GM18508 (cell line): ENCODE measurements at regions not wholly inside any gene's neighbourhood (a gene's known extent, or its start where the extent isn't known, plus 50 kb on each side); places are given as distances from the start of the nearest gene placed in this dataset.

ENCODE experiments used
- ATAC-seq: cut with Tn5 transposase; IDR thresholded peaks from one replicate; pipeline ENCODE4 v1.9.1; 2021; ENCODE audit warnings: moderate number of reproducible peaks; ENCODE audit not compliant: insufficient read depth, unreplicated experiment

DNA sequence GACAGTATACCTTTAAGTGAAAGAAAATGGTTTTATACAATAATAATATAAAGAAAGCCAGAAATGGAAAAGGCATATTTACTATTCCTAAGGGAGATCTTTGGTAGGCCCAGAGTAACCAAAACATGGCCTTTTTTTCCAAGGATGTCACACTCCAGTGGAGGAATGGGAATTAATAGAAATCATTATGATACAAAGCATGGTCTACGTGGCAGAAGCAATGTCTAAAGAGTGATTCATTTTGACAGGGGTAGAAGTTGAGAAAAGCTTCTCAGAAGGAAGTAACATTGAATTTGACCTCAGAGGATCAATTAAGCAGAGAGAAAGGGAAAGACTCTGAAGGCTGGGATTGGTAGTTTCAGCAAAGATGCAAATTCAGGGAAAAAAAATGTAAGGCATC lies 208.6 kb downstream of the BTG1 start:
- ATAC-seq, result no peak

GRCh38 chr12:91935296-91935695 lies 210.3 kb downstream of the BTG1 start:
- ATAC-seq, result no peak

- no peak for ATAC-seq
Observed at GRCh38 chr12:91931111-91931510, 214.5 kb downstream of the BTG1 start.

DNA sequence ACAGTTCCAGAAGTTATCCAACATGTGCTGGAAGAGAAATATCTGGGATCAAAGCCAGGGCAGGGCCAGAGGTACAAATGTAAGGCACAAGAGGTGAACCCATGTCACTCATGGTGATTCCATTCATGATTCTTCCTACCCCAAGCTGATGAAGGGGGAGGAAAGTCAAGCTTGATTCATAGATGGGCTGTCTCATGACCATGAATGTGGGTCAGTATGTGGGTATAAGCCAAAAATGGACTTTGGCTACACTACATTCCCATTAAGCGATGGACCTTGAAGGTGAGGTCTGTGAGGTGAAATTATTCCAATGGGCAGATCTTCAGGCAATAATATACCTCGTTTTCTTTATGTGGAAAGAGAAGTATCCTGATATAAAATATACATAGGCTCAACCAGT lies 217.1 kb downstream of the BTG1 start:
- ATAC-seq, result no peak

GRCh38 chr12:91926848-91927247 lies 218.8 kb downstream of the BTG1 start:
- ATAC-seq, result no peak

- ATAC-seq, result no peak
Observed at GRCh38 chr12:91924827-91925226, 220.8 kb downstream of the BTG1 start.

- ATAC-seq, result no peak
Observed at GRCh38 chr12:91923864-91924263, 221.8 kb downstream of the BTG1 start.

- no peak for ATAC-seq
Observed at GRCh38 chr12:91922674-91923073, 223.0 kb downstream of the BTG1 start.

GRCh38 chr12:91922139-91922538 lies 223.5 kb downstream of the BTG1 start:
- no peak for ATAC-seq

GRCh38 chr12:91921555-91921954 lies 224.1 kb downstream of the BTG1 start:
- no peak for ATAC-seq

DNA sequence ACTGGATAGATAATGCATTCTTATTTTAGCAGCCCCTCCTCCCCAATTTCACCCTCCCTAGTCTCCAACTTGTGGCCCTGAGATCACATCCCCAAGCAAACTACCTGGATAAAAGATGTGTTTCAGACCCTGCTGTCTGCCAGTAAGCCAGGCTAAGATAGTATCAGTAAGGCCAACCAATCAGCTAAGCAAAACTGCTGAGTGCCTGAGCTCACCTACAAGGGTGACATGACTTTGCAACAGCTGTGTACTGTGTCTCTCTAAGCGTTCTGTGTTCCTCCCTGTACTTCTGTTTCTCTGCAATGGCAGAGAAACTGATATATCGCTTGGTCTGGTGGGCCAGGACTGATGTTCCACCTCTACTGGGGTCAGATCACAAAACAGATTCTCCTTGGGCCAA lies 224.9 kb downstream of the BTG1 start:
- ATAC-seq, result no peak

DNA sequence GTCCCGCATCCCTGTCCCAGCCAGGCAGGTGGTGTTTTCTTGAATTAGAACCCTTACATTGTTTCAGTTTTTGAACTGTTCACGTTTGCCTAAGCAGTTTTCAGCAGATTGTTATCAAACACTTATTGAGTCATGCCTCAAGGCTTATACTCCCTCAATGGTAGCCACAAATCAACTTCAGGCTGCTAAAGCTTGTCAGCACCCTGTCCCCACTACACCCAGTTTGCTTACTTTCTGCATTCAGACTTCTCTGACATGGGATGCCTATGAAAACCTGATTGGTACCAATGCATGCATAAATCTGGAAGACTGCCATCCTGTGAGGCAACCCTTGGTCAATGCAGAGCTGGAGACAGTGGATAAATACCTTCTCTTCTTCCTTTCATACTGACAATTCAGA lies 225.4 kb downstream of the BTG1 start:
- ATAC-seq, result no peak

- no peak for ATAC-seq
Observed at GRCh38 chr12:91918431-91918830, 227.2 kb downstream of the BTG1 start.

- no peak for ATAC-seq
Observed at GRCh38 chr12:91914701-91915100, 230.9 kb downstream of the BTG1 start.

DNA sequence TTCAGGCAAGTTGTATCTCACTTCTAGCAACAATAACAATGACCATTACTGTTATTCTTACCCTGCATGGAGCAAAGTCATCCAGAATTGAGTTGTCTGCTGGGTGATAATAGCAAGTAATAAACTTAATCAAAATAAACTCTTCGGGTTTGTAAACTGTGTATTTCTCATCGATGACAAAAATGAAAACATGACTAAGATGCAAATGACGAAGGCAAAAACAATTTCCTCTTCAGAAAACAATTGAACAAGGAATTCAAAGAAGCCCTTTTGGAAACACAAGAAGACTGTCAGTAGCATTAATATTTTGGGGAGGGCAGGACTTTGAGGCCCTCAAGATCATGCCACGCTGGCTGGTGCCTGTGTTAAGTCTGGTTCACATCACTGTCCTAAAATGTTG lies 232.0 kb downstream of the BTG1 start:
- no peak for ATAC-seq

GRCh38 chr12:91913124-91913523 lies 232.5 kb downstream of the BTG1 start:
- ATAC-seq, result no peak

DNA sequence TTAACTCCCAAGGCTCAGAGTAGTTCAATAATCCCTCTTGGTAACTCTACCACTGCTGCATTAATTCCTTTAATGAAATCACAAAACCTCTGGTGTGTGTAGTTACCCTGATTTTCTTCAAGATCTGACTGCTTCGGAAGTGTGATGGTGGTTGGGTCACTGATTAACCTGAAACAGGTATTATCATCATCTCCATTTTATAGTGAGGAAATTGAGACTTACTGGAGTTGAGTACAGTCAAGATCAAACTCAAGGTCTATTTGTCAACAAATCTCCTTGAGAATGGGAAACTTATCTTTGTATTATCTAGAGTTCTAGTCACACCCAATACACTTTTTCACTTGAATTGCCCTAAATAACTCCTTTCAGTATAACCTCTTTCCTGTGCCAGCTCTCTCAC lies 233.5 kb downstream of the BTG1 start:
- ATAC-seq, result no peak

- no peak for ATAC-seq
Observed at GRCh38 chr12:91910871-91911388, 234.7 kb downstream of the BTG1 start.

- no peak for ATAC-seq
Observed at GRCh38 chr12:91902860-91903683, 242.6 kb downstream of the BTG1 start.

- no peak for ATAC-seq
Observed at GRCh38 chr12:91901381-91902074, 244.1 kb downstream of the BTG1 start.

- ATAC-seq, result no peak
Observed at GRCh38 chr12:91900971-91901370, 244.7 kb downstream of the BTG1 start.

DNA sequence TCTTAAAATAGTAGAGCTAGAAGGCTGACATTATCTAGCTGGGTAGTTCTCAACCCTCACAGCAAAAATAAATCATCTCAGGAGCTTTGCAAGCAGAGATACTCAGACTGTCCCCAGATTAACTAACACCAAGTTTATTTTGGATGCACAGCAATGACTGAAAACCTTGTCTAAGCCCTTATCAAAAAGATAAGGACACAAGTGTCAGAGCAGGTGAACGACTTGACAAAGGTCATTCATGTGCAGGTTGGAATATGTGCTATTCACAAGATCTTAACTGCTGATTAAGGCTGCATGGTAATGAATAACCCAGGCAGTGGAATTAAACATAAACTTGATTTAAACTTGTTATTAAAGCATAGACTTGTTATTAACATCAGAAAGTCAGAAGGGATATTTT lies 246.6 kb downstream of the BTG1 start:
- ATAC-seq, result no peak
